ENCODE measurements at regions not wholly inside any gene's neighbourhood (a gene's known extent, or its start where the extent isn't known, plus 50 kb on each side); places are given as distances from the start of the nearest gene placed in this dataset.

DNA sequence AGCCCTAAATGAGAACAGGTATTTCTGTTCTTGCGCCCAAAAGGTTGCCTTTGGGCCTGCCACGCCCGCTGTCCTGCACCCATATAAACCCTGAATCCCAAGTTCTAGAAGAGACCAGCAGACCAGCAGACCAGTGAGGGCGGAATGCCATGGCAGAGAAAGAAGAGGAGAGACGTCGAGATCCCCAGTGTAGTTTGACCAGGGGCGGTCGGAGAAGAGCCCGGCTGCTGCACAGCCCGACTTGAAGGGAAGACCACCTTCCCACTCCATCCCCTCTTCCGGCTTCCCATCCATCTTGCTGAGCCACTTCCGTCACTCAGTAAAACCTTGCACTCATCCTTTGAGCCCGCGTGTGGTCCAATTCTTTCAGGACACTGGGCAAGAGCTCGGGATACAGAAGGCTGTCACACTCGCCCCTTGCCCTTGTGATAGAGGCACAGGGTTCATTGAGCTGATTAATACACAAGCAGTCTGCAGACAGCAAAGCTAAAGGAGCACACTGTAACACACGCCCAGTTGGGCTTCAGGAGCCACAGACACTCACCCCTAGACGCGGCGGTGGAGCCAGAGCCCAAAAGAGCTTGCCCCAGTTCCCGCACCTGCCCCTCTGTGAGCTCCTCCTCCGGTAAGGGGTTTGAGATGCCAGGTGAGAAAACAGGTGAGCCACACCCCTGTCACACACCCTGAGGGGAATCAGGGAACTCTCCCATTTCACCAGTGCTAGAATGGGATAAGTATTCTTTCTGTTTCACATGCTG, 230.8 kb downstream of the PCDH10 start:
- DNase-seq (ENCODE audit: low spot score in 2 of 2) = no peak
- H3K27me3 ChIP-seq = no peaks in the 10 kb centered on the region
- H3K36me3 ChIP-seq = no peaks in the 10 kb centered on the region
- H3K4me3 ChIP-seq = no peak overlapping the region
- no peak overlapping the region for H3K27ac ChIP-seq
- no peak for TF ChIP-seq CTCF (IDR thresholded peaks at IDR 0.05)
- no peak for TF ChIP-seq POLR2A (IDR thresholded peaks at IDR 0.05)
- no peak for TF ChIP-seq EP300 (IDR thresholded peaks at IDR 0.05)
- 93% methylated on average over 22 of the region's 22 CpGs for WGBS, 2 donors
- no peaks in the 10 kb centered on the region for H3K4me1 ChIP-seq
- H3K9me3 ChIP-seq = no peaks in the 10 kb centered on the region

DNA sequence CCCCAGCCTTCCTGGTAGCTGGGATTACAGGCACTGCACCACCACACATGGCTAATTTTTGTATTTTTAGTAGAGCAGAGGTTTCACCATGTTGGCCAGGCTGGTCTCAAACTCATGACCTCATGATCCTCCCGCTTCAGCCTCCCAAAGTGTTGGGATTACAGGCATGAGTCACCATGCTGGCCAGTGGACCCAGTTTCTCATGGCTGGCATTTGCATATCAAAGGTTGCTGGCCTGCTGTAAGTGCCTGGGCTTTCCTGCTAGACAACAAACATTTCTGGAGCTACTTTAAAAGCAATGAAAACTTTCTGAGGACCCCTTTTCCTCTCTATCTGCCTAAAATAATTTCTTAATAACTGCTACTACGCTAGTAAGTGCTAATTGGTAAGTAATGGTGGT, 228.2 kb downstream of the PCDH10 start:
- TF ChIP-seq CTCF (IDR thresholded peaks at IDR 0.05) = no peak
- TF ChIP-seq EP300 (IDR thresholded peaks at IDR 0.05) = no peak
- no peak for TF ChIP-seq POLR2A (IDR thresholded peaks at IDR 0.05)
- Histone ChIP-seq H3K27me3 (no peaks in the 10 kb centered on the region), H3K36me3 (no peaks in the 10 kb centered on the region), H3K27ac (no peak overlapping the region), H3K4me3 (no peak overlapping the region), H3K4me1 (no peaks in the 10 kb centered on the region), H3K9me3 (no peaks in the 10 kb centered on the region)
- no peak for DNase-seq (ENCODE audit: low spot score in 2 of 2)
- WGBS, 2 donors = 84 to 92% methylated on average over 2 of the region's 2 CpGs

- H3K27ac ChIP-seq = no peak overlapping the region
- no peaks in the 10 kb centered on the region for H3K9me3 ChIP-seq
- no peaks in the 10 kb centered on the region for H3K4me1 ChIP-seq
- H3K27me3 ChIP-seq = no peaks in the 10 kb centered on the region
- DNase-seq (ENCODE audit: low spot score in 2 of 2) = no peak
- H3K36me3 ChIP-seq = no peaks in the 10 kb centered on the region
- no peak overlapping the region for H3K4me3 ChIP-seq
- 50 to 56% methylated on average over 2 of the region's 2 CpGs for WGBS, 2 donors
- TF ChIP-seq EP300 (IDR thresholded peaks at IDR 0.05) (no peak), CTCF (IDR thresholded peaks at IDR 0.05) (no peak), POLR2A (IDR thresholded peaks at IDR 0.05) (no peak)
Observed at GRCh38 chr4:133372699-133373098, 223.6 kb downstream of the PCDH10 start.

DNA sequence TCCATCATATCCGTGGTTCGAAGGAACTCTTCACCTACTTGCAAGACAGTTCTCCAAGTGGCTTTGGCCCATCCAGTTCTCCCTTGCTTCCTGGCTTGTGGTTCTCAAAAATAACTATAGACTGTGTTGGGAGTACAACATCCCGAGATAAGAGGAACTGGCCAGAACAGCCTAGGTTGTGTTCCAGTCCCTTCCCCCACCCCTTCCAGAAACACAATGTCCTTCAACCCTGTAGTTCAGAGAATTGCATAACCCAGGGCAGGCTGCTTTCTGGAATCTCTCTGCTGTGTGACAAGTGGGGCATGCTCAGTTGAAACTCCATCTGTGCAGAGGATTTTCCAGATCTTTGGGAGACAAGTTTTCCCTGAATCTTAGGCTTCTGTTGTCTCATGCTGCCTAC, 206.5 kb downstream of the PCDH10 start:
- H3K4me1 ChIP-seq = no peaks in the 10 kb centered on the region
- H3K36me3 ChIP-seq = no peaks in the 10 kb centered on the region
- H3K4me3 ChIP-seq = no peak overlapping the region
- DNase-seq (ENCODE audit: low spot score in 2 of 2) = no peak
- WGBS, 2 donors = 83 to 84% methylated on average over 3 of the region's 3 CpGs
- no peaks in the 10 kb centered on the region for H3K9me3 ChIP-seq
- H3K27me3 ChIP-seq = no peaks in the 10 kb centered on the region
- TF ChIP-seq EP300 (IDR thresholded peaks at IDR 0.05) (no peak), POLR2A (IDR thresholded peaks at IDR 0.05) (no peak), CTCF (IDR thresholded peaks at IDR 0.05) (no peak)
- H3K27ac ChIP-seq = no peak overlapping the region

DNA sequence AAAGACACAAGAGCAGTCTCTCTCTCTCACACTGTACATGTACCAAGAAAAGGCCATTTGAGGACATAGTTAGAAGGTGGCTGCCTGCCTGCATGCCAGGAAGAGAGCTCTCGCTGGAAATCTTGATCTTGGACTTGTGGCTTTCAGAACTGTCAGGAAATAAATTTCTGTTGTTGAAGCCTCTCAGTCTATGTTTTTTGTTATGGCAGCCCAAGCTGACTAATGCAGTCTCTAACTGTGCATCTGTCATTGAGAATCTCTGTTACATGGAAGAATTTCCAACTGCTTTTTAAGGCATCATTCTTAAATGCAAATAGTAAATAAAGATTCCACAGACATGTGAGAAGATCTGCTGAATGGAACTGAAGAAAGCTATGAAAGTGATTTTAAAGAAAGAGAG, 198.3 kb downstream of the PCDH10 start:
- Histone ChIP-seq H3K36me3 (no peaks in the 10 kb centered on the region), H3K9me3 (peaks cover 0 to 12% (median 0%) of the 10 kb centered on the region in 4 donors), H3K4me1 (no peaks in the 10 kb centered on the region), H3K27me3 (no peaks in the 10 kb centered on the region), H3K4me3 (no peak overlapping the region), H3K27ac (no peak overlapping the region)
- DNase-seq (ENCODE audit: low spot score in 2 of 2) = no peak
- 45 to 64% methylated on average over 1 of the region's 1 CpG for WGBS, 2 donors
- TF ChIP-seq POLR2A (IDR thresholded peaks at IDR 0.05) (no peak), CTCF (IDR thresholded peaks at IDR 0.05) (no peak), EP300 (IDR thresholded peaks at IDR 0.05) (no peak)

All from tibial nerve (tissue), 4 donors.